Left renal cortex interstitium (tissue), 4 donors: ENCODE measurements at regions not wholly inside any gene's neighbourhood (a gene's known extent, or its start where the extent isn't known, plus 50 kb on each side); places are given as distances from the start of the nearest gene placed in this dataset.
"Not testable (repeated sequence)": the region's sequence is repeated elsewhere in the genome, so short reads cannot be mapped to it uniquely, and the experiment has no call there.

Experiments
- DNase-seq, 4 donors: peaks; one replicate each; pipeline ENCODE4 v3.0.0-alpha.2; 2013; ENCODE audit warnings: low read depth in 4 of 4, low spot score in 2 of 4, missing footprints in 1 of 4

DNA sequence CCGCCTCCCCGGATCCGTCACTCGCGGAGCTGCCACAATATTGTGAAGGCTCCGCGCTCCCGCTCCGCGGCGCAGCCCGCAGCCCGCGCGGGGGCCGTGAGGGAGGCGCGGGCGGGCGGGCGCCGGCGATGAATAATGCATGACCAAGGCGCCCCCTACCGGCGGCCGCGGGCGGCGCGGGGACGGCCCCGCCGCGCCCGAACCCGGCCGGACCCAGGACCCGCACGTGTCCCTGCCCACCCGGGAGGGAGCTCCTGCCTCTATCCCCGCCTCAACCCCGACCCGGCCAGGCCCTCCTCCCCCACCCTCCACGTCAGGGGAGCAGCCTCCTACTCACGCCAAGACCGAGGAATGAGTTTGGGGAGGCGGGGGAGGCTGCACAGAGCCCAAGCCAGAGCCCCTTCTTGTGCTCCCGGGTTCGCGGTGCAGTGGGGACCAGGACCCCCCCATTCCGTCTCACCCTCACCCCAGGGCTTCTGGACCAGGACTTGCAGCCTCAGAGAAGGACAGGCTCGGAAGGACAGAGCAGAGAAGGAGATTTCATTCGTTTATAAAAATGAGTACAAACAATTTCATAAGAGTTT is 70.8 kb upstream of the CASZ1 start:
- DNase-seq, result no peak

DNA sequence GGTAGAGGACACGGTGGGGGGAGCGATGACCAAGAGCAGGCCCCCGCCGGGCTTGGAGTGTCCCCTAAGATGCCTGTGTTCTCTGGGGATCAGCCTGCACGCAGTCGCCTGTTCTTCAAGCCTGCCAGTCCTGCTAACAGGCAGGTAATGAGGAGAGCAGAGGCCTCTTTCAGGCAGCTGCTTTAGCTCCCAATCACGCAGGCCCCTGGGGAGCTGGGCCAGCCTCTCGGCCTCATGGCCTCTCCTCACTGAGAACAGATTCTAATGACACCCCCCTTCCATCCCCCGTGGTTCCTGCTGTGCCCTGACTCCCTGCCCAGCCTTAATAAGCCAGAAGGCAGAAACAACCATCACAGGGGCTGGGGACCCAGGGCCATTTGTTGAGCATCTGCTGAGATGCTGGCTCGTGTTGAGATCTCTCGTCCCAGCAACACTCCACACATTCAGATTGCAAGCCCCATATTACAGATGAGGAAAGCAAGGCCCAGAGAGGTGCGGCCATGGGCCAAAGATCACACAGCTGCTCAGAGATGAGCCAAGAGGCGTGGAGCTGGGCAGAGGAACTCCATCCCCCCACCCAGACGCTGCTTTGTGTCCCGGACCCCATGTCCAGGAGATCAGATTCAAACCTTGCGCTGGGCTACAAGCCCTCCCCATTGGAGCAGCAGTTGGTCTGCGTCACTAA is 71.6 kb upstream of the CASZ1 start:
- DNase-seq, result no peak

DNA sequence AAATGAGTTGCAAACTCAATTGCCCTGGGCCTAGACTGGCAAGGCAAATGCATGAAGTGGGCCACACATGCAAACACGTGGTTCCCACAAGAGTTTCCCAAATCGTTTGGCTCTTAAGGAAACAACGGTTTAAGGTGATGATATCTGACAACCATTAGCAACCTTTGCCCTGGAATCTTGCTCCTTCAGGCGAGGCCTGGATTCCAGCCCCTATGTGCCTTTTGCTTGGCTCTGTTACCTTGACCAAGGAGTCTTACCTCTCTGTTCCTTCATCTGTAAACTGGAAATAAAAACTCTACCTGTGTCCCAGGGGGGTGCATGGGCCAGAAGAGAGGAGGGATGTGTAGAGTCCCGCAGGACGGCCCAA is 72.1 kb upstream of the CASZ1 start:
- no peak for DNase-seq

DNA sequence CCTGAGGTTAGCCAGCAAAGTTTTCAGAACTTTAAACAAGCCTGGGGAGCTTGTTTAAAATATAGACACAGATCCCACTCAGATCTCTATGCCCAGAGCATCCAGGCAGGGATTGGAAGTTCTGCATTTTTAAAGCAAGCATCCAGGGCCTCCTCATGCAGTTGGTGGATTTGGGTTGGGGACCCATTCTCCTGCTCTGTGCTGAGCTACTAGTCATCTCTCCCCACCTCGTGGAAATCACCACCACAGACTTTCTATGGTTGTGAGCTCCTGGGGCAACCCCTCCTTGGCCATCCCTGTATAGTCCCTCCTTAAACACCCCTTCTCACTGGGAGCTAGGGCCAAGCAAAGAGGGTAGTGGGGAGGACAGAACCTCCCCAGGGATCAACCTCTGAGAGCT is 73.5 kb upstream of the CASZ1 start:
- DNase-seq, result no peak

DNA sequence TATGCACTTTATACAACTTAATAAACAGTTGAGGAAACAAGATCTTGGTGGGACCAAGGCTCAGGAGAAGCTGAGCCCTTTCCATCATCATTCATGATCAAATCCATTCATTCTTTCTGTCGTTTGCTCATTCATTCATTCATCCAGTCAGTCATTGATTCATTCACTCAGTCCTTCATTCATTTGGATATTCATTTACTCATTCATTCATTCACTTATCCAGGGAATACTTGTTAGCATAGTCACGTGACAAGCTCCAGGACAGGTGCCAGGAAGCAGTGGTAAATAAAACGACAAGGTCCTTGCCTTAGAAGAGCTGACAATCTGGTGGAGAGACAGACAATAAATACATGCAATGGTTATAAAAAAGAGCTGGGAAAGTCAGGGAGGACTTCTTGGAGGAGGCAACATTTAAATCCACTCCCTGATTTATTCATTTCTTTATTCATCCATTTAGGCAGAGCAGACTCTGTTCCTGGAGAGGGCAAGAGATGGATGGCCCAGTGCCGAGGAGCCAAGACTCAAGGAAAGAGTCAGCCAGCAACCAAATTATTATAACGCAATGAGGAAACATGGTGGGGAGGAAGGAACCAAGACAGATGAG is 74.1 kb upstream of the CASZ1 start:
- DNase-seq, result no peak

DNA sequence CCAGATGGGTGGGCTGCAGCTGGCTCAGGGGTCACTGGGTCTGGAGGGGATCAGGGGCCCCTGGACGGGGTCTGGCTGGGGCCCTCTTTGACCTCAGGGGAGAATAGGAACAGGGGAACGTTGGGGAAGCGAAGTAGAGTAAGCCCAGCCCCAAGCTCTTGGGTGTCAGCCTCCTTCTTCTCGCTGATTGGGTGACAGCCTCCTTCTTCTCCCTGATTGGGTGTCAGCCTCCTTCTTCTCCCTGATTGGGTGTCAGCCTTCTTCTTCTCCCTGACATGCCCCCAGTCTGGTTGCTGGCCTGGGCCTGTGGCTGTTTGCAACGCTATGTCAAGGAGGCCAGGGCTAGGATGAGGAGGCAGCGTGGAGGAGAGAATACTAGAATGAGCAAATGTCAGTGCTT is 76.7 kb upstream of the CASZ1 start:
- DNase-seq, result no peak

DNA sequence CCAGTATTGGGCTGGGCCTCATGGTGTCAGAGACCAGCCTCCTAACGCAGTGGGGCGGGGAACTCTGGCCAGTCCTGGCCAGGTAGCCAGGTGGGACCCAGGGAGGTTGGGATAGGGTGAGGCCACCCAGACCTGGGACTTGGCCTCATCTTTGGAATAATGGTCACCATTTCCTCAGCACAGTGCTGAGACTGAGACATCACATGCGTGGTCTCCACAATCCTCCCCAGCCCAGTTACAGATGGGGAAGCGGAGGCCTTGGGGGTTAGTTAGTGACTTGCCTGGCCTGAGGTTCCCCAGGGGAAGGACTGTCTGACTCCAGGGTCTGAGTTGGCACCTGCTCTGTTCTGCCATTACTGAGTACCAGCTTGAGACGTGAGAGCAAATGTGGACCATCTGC is 77.9 kb upstream of the CASZ1 start:
- DNase-seq, result no peak

DNA sequence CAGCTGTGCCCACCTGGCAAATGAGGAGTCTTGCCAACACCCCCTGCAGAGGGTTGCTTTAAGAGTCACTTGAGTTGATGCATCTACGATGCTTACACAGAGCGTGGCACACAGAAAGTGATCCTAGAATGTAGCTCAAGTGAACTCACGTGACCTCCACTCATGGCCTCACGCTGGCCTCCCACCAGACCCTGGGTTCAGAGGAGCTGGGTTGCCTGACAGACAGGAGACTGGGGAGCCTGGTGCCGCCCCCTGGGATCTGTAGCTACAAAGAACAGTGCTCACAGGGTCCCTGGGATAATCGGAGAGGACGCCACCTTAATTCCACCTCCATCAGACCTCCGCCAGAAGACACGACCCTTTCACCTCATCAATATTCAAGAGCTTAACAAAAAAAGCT is 81.4 kb upstream of the CASZ1 start:
- no peak for DNase-seq

DNA sequence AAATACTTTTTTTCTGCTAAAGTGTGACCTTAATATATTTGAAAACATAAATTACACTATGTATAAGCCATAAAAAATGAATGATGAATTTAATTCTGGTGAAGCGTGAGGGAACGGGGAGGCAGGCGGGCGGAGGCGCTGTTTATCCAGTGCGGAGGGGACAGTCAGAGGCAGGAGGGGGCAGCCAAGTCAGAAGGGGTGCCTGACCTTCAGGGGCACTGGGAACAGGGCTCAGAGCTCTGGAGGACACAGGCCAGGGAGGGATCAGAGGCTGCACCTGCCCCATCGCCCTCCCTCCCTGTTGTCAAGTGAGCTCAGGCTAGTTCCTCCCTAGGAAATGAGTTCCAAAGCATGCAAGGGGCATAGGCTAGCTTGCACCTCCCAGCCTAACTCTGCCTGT is 82.0 kb upstream of the CASZ1 start:
- DNase-seq, result no peak

DNA sequence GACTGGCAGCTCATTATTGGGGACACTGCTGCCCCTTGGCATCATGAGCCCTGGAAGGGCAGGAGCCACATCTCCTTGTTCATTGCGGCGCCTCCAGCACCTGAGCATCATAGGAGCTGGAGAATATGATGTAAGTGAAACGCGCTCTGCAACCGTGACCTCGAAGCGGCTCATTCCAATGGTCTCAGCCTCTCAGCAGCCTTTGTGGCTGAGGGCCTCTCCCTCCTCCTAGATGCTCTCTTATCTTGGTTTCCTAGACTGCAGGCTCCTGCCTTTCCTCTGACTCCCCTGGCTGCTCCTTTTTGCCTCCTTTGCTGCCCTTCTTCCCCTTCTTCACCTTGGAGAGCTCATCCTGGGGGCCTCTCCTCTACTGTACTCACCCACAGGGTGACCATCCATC is 83.6 kb upstream of the CASZ1 start:
- DNase-seq, result no peak

DNA sequence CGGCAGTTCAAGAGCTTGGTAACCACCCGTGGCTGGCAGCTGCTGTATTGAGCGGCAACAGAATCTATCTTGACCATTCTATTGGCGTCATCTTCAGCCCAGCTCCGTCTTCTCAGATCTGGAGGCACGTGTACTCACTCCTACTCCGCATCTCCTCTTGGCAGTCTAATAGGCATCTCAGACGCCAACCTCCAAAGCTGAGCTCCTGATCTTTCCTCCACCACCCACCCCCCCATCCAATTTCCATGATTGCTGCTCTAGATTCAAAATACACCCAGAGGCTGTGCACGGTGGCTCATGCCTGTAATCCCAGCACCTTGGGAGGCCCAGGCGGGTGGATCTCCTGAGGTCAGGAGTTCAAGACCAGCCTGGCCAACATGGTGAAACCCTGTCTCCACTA is 84.6 kb upstream of the CASZ1 start:
- DNase-seq, result no peak

DNA sequence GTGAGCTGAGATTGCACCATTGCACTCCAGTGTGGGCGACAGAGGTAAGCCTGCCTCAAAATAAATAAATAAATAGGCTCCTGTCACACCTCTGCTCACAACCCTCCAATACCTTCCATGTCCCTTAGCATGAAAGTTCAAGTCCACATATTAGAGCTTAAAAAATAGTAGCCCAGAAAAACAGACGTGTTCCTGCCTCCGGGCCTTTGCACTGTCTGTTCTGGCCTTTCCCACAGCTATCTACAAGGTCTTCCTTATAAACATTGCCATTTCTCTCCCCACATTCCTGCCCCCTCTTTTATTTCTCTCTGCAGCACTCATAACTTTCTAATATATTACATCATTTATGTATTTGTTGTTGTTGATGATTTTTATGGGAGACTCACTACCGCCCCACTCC is 85.6 kb upstream of the CASZ1 start:
- DNase-seq, result no peak

DNA sequence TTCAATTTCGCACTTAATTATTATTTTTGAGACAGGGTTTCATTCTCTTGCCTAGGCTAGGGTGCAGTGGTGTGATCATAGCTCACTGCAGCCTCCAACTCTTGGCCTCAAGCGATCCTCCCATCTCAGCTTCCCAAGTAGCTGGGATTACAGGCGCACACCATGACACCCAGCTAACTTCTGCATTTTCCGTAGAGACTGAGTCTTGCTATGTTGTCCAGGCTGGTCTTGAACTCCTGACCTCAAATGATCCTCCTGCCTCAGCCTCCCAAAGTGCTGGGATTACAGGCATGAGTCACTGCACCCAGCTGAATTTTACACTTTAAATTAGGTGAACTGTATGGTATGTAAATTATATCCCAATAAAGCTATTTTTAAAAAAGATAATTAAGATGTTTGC is 90.6 kb upstream of the CASZ1 start:
- DNase-seq, result not testable (repeated sequence)

DNA sequence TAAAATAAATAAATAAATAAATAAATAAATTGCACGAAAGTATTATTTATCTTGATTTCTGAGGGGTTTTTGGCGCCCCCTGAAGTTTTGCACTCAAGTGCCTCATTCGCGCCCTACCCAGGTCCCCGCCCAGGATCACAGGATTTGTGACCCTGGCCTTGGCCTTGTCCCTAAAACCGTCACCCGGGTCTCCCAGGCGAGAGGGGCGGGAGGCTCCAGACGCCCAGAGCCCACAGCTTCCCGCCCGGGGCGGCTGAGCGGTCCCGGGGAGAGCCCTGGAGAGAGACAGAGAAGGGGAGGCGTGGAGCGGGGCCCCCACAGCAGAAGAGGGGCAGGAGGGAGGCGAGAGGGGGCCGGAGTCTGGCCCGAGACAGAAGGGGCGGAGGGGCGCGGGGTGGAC is 91.8 kb upstream of the CASZ1 start:
- no peak for DNase-seq

DNA sequence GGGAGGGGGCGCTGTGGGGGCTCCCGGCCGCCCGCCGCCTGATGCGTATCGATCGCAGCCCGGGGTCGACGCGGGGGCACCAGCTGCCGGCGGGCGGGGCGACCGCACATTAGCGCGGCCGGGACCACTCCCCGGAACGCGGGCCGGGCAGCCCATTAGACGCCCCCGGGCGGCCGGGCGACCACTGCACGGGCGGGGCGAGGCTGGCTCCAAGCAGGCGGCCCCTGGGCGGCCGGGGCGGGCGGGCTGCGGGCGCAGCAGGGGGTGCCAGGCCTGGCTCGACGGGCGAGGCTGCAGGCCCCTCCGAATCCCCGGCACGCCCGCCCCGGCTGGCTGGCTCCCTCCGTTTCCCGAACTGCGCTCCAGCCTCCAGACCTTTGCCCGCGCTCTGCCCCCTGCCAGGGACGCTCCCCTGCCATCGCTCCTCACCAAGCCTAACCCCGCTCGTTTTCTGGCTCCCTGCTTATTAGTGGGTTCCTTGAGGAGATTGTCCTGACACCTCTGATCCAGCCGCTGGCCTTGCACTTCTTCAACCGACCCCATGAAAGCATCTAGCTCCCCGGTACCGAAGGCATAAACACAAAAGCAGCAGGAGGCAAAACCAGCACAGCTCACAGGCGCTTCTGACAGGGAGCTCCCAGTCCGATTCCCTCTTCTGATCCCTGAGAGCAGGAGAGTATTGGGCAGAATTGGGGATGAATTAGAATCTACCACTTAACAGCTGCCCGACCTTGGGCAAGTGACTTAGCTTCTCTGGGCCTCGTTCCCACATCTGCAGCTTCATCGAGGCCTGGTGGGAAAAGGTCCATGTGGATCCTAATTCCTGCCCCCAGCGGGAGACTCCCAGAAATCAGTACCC is 92.6 kb upstream of the CASZ1 start:
- DNase-seq, result no peak

DNA sequence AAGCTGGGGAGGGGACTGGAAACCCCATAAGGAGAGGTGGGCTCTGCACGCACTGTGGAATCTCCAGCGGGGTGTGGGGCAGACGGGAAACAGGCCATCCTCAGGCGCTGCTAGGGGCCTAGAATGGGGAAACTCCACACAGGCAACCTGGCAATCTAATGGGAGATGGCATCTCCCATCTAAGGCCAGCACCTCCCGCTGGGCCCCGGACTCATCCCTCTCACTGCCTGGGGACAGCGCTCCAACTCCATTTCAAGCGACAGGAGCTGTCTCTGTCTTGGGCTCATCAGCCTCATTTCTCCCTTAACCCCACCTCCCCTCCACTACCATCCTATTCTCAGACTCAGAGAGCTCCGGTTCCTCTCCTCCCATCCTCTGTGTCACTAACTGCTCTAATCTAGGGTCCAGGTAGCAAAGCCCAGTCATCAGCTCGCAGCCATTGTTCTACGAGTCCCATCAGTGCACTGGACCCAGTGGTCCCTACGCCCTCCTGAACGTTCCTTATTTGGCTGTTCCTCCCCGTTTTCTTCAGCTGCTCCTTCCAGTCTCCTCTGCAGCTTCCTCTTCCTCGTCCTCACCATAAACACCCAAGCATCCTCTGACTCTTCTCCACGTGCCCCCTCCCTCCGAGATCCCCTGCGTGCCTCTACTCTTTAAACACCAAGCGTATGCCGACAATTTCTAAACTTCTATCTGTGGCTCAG is 93.4 kb upstream of the CASZ1 start:
- no peak for DNase-seq

DNA sequence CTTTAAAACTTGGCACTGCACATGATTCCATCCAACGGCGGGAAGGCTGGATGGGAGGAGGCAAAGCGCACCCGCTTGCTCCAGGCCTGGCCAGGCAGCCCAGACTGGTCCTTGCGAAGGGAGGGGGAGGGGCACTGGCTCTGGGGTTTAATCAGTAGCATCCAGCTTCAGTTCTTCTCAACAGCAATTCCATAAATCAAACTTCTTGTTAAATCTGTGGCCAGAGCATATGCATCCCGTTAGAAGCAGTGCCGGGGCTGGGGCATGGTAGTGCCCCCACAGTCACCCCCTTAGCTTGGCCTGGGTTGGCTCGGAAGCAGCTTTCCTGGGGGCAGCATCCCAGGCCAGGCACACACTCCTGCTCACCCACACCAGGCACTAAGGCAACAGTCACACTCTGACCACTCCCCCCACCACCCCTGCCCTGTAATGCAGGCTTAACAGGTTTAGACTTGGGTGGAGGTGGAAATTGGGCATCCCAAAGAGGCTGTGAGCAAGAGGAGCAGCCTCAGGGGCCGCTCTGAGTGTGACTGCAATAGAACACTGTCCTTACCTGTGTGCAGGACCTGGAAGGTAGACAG is 94.1 kb upstream of the CASZ1 start:
- DNase-seq, result no peak

DNA sequence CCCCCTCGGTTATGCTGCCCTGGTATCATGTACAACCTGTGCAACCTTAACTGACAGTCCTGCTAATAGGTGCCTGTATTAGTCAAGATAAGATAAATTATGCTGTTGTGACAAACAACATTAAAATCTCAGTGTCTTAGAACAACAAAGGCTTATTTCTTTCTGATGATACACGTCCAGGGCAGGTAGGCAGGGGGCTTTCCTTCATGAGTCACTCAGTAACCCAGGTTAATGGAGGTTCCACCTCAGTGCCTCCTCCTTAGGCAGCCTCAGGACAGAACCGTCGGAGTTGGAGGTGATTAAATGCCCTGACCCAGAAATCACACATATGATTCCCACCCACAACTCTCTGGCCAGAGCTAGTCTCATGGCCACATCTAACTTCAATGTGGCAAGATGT is 94.6 kb upstream of the CASZ1 start:
- DNase-seq, result no peak

DNA sequence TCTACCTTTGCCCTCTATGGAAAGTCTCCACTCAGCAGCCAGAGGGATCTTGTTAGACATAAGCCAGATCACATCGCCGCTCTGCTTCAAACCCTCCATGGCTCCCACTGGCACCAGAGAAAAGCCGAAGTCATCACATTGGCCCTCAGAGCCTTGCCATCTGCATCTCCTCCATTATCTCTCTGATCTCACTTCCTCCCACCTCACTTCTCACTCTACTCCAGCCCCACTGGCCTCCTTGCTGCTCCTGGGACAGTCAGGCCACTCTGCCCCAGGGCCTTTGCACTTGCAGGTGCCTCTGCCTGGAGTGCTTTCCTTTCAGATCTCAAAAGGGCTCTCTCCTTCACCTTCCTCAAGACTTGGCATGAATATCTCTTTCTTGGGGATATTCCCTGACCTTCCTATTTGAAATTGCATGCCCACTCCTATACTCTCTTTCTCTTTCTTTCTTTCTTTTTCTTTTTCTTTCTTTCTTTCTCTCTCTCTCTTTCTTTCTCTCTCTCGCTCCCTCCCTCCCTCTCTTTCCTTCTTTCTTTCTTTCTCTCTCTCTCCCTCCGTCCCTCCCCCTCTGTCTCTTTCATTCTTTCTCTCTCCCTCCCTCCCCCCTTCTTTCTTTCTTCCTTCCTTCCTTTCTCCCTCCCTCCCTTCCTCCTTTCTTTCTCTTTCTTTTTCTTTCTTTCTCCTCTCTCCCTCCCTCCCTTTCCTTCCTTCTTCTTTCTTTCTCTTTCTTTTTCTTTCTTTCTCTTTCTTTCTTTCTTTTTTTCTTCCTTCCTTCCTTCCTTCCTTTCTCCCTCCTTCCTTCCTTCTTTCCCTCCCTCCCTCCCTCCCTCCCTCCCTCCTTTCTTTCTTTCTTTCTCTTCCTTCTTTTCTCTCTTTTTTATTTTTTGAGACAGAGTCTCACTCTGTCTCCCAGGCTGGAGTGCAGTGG is 96.0 kb upstream of the CASZ1 start:
- DNase-seq, result no peak

DNA sequence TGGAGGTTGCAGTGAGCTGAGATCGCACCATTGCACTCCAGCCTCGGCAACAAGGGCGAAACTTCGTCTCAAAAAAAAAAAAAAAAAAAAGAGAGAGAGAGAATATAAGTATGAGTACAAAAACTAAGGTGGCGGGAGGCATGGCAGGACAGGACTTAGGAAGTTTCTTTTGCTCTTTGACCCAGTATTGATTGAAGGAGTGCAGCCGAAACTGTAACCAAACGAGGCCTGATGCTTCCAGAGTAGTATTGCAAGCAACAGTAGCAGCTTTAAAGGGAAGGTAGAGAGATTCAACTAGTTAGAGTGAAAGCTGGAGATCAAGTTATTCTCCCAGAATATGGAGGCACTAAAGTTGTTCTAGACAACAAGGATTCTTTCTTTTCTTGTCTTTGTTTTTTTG is 99.2 kb upstream of the CASZ1 start:
- no peak for DNase-seq
